Activated naive CD8-positive, alpha-beta T cell treated with anti-CD3 and anti-CD28 coated beads, Interleukin-2, amount 50 U/mL, for 24 hours (primary cell): ENCODE measurements at regions not wholly inside any gene's neighbourhood (a gene's known extent, or its start where the extent isn't known, plus 50 kb on each side); places are given as distances from the start of the nearest gene placed in this dataset.
"Not testable (repeated sequence)": the region's sequence is repeated elsewhere in the genome, so short reads cannot be mapped to it uniquely, and the experiment has no call there.

Experiments
- ATAC-seq: fragments of 150-1000 bp; cut with Tn5 transposase; one replicate; pipeline ENCODE4 v1.10.0; 2021
- DNase-seq: peaks from one replicate; pipeline ENCODE4 v3.0.0; 2021
- H3K27ac Mint-ChIP-seq: one replicate; pipeline ENCODE4 v1.8.0; 2021; ENCODE audit warnings: mild to moderate bottlenecking, mixed read lengths
- H3K27me3 Mint-ChIP-seq: one replicate; pipeline ENCODE4 v1.8.0; 2021; ENCODE audit warnings: mixed read lengths
- H3K36me3 Mint-ChIP-seq: one replicate; pipeline ENCODE4 v1.8.0; 2021; ENCODE audit warnings: low read depth, mixed read lengths
- H3K4me1 Mint-ChIP-seq: one replicate; pipeline ENCODE4 v1.8.0; 2021; ENCODE audit warnings: mixed read lengths
- H3K4me3 Mint-ChIP-seq: one replicate; pipeline ENCODE4 v1.8.0; 2021; ENCODE audit warnings: mild to moderate bottlenecking, moderate library complexity, mixed read lengths
- H3K9me3 Mint-ChIP-seq: one replicate; pipeline ENCODE4 v1.8.0; 2021; ENCODE audit warnings: mixed read lengths

- no peaks in the 10 kb centered on the region for H3K36me3 Mint-ChIP-seq
- H3K27me3 Mint-ChIP-seq, result no peaks in the 10 kb centered on the region
- H3K27ac Mint-ChIP-seq, result no peak overlapping the region
- no peak overlapping the region for H3K4me3 Mint-ChIP-seq
- no peaks in the 10 kb centered on the region for H3K4me1 Mint-ChIP-seq
- no peaks in the 10 kb centered on the region for H3K9me3 Mint-ChIP-seq
- ATAC-seq (no peak), DNase-seq (no peak)
These were observed 52.6 kb upstream of the AGA start for GRCh38 chr4:177494791-177495190.

GRCh38 chr4:177495626-177496025 is 53.4 kb upstream of the AGA start:
- H3K36me3 Mint-ChIP-seq, H3K27ac Mint-ChIP-seq, H3K4me3 Mint-ChIP-seq, H3K4me1 Mint-ChIP-seq, H3K9me3 Mint-ChIP-seq, H3K27me3 Mint-ChIP-seq, ATAC-seq, DNase-seq: not testable (repeated sequence)

DNA sequence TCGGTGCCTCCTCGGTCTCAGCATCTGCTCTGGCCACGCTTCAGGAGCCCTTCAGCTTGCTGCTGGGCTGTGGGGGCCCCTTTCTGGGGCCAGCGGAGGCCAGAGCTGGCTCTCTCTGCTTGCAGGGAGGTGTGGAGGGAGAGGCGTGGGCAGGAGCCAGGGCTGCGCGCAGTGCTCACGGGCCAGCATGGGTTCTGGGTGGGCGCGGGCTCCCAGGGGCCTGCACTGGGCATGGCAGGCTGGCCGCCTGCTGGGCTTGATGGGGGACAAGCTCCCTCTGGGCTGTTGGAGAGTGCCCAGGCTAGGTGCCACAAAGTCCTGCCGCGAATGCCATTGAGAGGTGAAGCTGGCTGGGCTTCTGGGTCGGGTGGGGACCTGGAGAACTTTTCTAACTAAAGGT is 57.3 kb upstream of the AGA start:
- peaks cover 14% of the 10 kb centered on the region for H3K4me1 Mint-ChIP-seq
- no peaks in the 10 kb centered on the region for H3K9me3 Mint-ChIP-seq
- H3K27ac Mint-ChIP-seq, result no peak overlapping the region
- H3K4me3 Mint-ChIP-seq, result no peak overlapping the region
- ATAC-seq (no peak), DNase-seq (no peak)
- H3K36me3 Mint-ChIP-seq, result no peaks in the 10 kb centered on the region
- H3K27me3 Mint-ChIP-seq, result no peaks in the 10 kb centered on the region

DNA sequence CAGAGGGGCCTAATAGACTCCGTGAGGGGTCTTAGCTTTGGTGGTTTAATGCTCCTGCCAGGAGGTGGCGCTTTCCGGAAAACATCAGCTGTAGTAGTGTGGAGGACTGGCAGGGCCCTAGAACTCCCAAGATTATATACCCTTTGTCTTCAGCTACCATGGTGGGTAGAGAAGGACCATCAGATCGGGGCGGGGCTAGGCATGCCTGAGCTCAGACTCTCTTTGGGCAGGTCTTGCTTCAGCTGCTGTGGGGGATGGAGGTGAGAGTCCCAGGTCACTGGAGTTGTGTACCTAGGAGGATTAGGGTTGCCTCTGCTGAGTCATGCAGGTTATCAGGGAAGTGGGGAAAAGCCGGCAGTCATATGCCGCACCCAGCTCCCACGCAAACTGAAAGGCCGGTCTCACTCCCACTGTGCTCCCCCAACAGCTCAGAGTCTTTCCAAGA is 63.0 kb upstream of the AGA start:
- Mint-ChIP-seq H3K9me3 (no peaks in the 10 kb centered on the region), H3K4me1 (peaks cover 14% of the 10 kb centered on the region), H3K4me3 (no peak overlapping the region), H3K36me3 (no peaks in the 10 kb centered on the region), H3K27ac (no peak overlapping the region), H3K27me3 (no peaks in the 10 kb centered on the region)
- DNase-seq, result no peak
- ATAC-seq, result no peak

GRCh38 chr4:177508662-177509061 is 66.4 kb upstream of the AGA start:
- H3K27ac Mint-ChIP-seq, result no peak overlapping the region
- H3K27me3 Mint-ChIP-seq, result no peaks in the 10 kb centered on the region
- no peaks in the 10 kb centered on the region for H3K36me3 Mint-ChIP-seq
- no peak for DNase-seq
- no peaks in the 10 kb centered on the region for H3K9me3 Mint-ChIP-seq
- no peaks in the 10 kb centered on the region for H3K4me1 Mint-ChIP-seq
- ATAC-seq, result no peak
- H3K4me3 Mint-ChIP-seq, result no peak overlapping the region

- Mint-ChIP-seq H3K27me3 (no peaks in the 10 kb centered on the region), H3K36me3 (no peaks in the 10 kb centered on the region), H3K4me1 (no peaks in the 10 kb centered on the region), H3K9me3 (no peaks in the 10 kb centered on the region), H3K4me3 (no peak overlapping the region), H3K27ac (no peak overlapping the region)
- ATAC-seq (no peak), DNase-seq (no peak)
These were observed 67.0 kb upstream of the AGA start for GRCh38 chr4:177509226-177509745.

DNA sequence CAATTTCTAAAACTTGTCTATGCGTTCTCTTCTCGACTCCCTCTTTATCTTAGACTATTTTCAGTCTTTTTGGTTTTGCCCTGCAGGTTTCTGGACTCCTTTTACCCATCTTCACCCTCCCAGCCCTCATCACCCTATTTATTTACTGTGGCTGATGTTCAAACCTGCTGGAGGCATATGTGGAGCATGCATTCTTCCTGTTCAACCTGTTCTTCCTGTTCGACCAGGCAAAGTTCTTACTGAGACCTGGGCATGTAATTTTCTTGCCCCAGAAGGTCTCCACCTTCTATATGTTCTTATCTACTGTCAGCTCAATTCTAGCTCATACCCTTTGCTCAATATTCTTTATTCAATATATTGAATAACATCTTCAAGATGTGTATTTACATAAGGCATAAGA is 69.4 kb upstream of the AGA start:
- Mint-ChIP-seq H3K27me3 (no peaks in the 10 kb centered on the region), H3K9me3 (no peaks in the 10 kb centered on the region), H3K4me3 (no peak overlapping the region), H3K36me3 (no peaks in the 10 kb centered on the region), H3K4me1 (no peaks in the 10 kb centered on the region), H3K27ac (no peak overlapping the region)
- ATAC-seq, result no peak
- no peak for DNase-seq

DNA sequence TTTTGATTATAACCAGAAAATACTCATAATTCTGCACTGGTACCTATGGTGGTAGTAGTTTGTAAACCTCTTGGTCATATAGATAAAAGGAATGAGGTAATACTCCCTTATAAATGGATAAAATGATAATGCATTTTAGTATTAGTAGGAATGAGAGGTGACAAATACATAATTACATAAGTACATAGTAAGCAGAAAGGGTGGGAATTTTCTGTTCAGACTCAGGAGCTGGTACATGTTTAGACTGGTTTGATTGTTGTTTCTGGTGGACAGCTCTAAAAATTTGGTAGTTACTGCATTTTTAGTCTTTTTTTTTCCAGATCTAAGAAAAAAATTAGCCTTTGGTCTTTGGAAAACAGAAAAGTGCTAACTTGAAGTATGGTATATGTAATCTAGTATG is 70.4 kb upstream of the AGA start:
- no peak overlapping the region for H3K27ac Mint-ChIP-seq
- no peaks in the 10 kb centered on the region for H3K4me1 Mint-ChIP-seq
- ATAC-seq (no peak), DNase-seq (no peak)
- H3K27me3 Mint-ChIP-seq, result no peaks in the 10 kb centered on the region
- no peaks in the 10 kb centered on the region for H3K9me3 Mint-ChIP-seq
- no peak overlapping the region for H3K4me3 Mint-ChIP-seq
- H3K36me3 Mint-ChIP-seq, result no peaks in the 10 kb centered on the region

DNA sequence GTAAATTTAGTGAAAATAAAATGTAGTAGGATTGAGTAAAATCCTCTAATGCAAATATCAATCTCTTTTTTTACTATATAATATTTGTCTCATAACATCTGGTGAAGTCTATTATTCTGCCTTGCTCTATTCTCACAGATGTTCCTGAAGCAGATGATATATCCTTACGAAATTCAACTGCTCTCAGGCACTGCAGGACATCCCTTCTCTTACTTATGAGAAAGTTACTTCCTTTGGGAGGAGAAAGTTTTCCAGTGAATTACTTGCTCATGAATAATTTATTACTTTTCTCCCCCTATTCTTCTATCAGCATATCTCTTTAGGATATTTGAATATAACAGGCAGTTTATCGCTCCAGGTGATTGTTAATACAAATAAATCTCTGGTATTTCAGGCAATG is 75.6 kb upstream of the AGA start:
- Mint-ChIP-seq H3K4me3 (no peak overlapping the region), H3K36me3 (no peaks in the 10 kb centered on the region), H3K4me1 (no peaks in the 10 kb centered on the region), H3K9me3 (peaks cover under 1% of the 10 kb centered on the region), H3K27me3 (no peaks in the 10 kb centered on the region), H3K27ac (no peak overlapping the region)
- DNase-seq (no peak), ATAC-seq (no peak)

DNA sequence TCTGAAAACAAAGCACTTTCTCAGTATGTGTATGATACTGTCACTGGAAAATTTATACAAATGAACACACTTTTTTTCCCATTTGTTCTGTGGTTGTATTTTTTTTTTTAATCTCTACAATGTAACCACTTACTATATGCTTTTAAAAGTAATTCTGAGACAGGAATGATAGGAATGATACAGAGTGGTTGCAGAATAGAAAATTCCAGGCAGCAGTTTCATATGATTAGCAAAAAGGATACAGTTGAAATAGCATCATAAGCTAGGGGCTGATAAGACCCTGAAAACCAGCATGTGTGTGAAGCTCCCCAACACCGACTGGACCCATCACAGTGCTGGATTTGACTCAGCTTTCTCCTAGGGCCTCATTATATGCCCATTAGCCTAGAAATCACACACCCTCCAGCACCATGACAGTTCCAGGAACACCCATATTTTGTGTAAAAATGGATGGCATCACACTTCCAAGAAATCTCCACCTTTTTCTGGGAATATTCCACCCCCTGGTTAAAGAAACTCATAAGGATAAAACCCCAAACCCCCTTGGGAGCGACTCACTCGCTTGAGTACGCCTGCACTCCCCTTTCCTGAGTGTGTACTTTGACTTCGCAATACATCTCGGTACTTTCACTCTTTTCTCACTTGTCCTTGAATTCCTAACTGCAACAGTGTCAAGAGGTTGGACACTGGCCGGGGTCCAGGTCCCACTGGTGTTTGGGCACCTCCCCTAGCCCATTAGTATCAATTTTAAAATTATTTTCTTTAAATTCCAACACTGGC is 77.4 kb upstream of the AGA start:
- peaks cover 1% of the 10 kb centered on the region for H3K36me3 Mint-ChIP-seq
- no peak overlapping the region for H3K4me3 Mint-ChIP-seq
- ATAC-seq (no peak), DNase-seq (no peak)
- no peaks in the 10 kb centered on the region for H3K27me3 Mint-ChIP-seq
- peaks cover 4% of the 10 kb centered on the region for H3K9me3 Mint-ChIP-seq
- no peaks in the 10 kb centered on the region for H3K4me1 Mint-ChIP-seq
- H3K27ac Mint-ChIP-seq, result no peak overlapping the region

DNA sequence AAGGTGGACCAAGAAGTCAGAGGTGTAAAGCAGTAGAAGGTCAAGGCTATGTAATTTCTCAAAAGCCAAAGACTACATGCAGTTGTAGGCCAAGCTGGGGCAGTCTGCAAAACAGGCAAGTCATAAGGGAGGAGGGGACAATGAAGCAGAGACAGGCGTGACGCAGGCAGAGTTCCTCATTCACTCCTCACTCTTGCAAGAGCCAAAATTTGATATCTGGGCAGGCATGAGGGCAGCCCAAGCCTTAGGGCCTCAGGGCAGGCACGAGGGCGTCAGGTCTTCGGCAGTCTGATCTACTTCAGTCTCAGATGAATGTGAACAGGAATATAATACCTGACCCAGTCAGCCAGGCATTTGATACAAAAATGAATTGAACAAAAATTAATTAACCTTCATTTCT is 86.4 kb upstream of the AGA start:
- DNase-seq (no peak), ATAC-seq (no peak)
- Mint-ChIP-seq H3K36me3 (peaks cover 1% of the 10 kb centered on the region), H3K9me3 (no peaks in the 10 kb centered on the region), H3K4me3 (no peak overlapping the region), H3K4me1 (no peaks in the 10 kb centered on the region), H3K27ac (no peak overlapping the region), H3K27me3 (no peaks in the 10 kb centered on the region)

GRCh38 chr4:177530561-177530960 is 88.3 kb upstream of the AGA start:
- Mint-ChIP-seq H3K27me3 (no peaks in the 10 kb centered on the region), H3K4me1 (no peaks in the 10 kb centered on the region), H3K9me3 (peaks cover 6% of the 10 kb centered on the region), H3K27ac (no peak overlapping the region), H3K36me3 (peaks cover 2% of the 10 kb centered on the region), H3K4me3 (no peak overlapping the region)
- DNase-seq (no peak), ATAC-seq (no peak)

DNA sequence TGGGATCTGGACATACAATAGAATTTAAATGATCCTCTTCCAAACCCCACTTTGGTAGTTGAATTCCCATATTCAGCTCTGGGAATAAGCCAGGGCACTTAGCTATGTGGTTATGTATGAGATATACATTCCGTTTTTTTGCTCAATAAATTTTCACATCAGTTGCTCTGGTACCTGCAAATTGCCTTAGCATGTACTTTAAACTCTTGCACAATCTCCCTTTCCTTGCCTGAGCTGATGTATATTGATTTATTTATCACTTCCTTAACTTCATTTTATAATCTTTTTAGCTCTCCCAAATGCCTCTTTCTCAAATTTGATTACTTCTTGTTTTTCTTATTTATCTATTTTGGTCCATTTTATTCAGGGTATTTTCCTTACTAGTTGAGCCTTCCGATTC is 90.1 kb upstream of the AGA start:
- Mint-ChIP-seq H3K27ac (no peak overlapping the region), H3K4me1 (no peaks in the 10 kb centered on the region), H3K36me3 (peaks cover 2% of the 10 kb centered on the region), H3K4me3 (no peak overlapping the region), H3K27me3 (no peaks in the 10 kb centered on the region), H3K9me3 (peaks cover 6% of the 10 kb centered on the region)
- DNase-seq (no peak), ATAC-seq (no peak)

DNA sequence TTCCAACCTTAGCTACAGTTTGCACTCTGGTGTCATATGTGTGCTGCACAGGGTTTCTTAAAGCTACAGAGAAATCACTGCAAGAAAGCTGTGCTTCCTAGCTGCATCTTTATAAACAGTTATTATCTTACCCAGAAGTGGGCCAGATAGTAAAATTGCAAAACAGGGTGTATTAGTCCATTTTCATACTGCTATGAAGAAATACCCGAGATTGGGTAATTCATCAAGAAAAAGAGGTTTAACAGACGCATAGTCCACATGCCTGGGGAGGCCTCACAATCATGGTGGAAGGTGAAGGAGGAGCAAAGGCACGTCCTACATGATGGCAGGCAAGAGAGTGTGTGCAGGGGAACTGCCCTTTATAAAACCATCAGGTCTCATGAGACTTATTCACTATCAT is 92.6 kb upstream of the AGA start:
- DNase-seq, ATAC-seq, H3K27me3 Mint-ChIP-seq, H3K36me3 Mint-ChIP-seq, H3K4me1 Mint-ChIP-seq, H3K27ac Mint-ChIP-seq, H3K9me3 Mint-ChIP-seq, H3K4me3 Mint-ChIP-seq: not testable (repeated sequence)

- ATAC-seq (no peak), DNase-seq (no peak)
- Mint-ChIP-seq H3K4me3 (no peak overlapping the region), H3K9me3 (peaks cover 5% of the 10 kb centered on the region), H3K27ac (no peak overlapping the region), H3K27me3 (no peaks in the 10 kb centered on the region), H3K4me1 (no peaks in the 10 kb centered on the region), H3K36me3 (no peaks in the 10 kb centered on the region)
These were observed 104.5 kb upstream of the AGA start for GRCh38 chr4:177546745-177547144.

GRCh38 chr4:177547985-177548384 is 105.7 kb upstream of the AGA start:
- no peak overlapping the region for H3K4me3 Mint-ChIP-seq
- no peak for ATAC-seq
- no peak overlapping the region for H3K27ac Mint-ChIP-seq
- H3K4me1 Mint-ChIP-seq, result no peaks in the 10 kb centered on the region
- H3K9me3 Mint-ChIP-seq, result no peaks in the 10 kb centered on the region
- H3K27me3 Mint-ChIP-seq, result no peaks in the 10 kb centered on the region
- DNase-seq, result no peak
- H3K36me3 Mint-ChIP-seq, result no peaks in the 10 kb centered on the region
